Calu3 (cell line): ENCODE measurements at regions not wholly inside any gene's neighbourhood (a gene's known extent, or its start where the extent isn't known, plus 50 kb on each side); places are given as distances from the start of the nearest gene placed in this dataset.

Experiments
- BruUV-seq: library from RNA; stranded (reverse); fragments of 400-500 nt; replicated peaks from 2 replicates; lab custom pipeline; 2021; lab: Mats Ljungman, UMichigan
- CTCF ChIA-PET: fragments of 300-600 bp; sonication (Branson Sonifier 250); formaldehyde crosslinking; loops from one replicate; lab custom pipeline; 2022; ENCODE audit warnings: antibody characterized with exemption; lab: Charles Lee
- DNase-seq: peaks from one replicate; pipeline ENCODE4 v3.0.0; 2022
- H3K27ac Mint-ChIP-seq: one replicate; pipeline ENCODE4 v1.8.0; 2022; ENCODE audit warnings: mixed read lengths; ENCODE audit not compliant: unreplicated experiment
- H3K27me3 Mint-ChIP-seq: one replicate; pipeline ENCODE4 v1.8.0; 2022; ENCODE audit warnings: mixed read lengths; ENCODE audit not compliant: unreplicated experiment
- H3K36me3 Mint-ChIP-seq: one replicate; pipeline ENCODE4 v1.8.0; 2022; ENCODE audit warnings: mild to moderate bottlenecking, moderate library complexity, mixed read lengths; ENCODE audit not compliant: insufficient read depth, unreplicated experiment
- H3K4me1 Mint-ChIP-seq: one replicate; pipeline ENCODE4 v1.8.0; 2022; ENCODE audit warnings: mild to moderate bottlenecking, low read depth, mixed read lengths; ENCODE audit not compliant: unreplicated experiment
- H3K4me3 Mint-ChIP-seq: one replicate; pipeline ENCODE4 v1.8.0; 2022; ENCODE audit warnings: mild to moderate bottlenecking, low read depth, moderate library complexity, mixed read lengths; ENCODE audit not compliant: unreplicated experiment
- H3K9me3 Mint-ChIP-seq: one replicate; pipeline ENCODE4 v1.8.0; 2022; ENCODE audit warnings: low read depth, mixed read lengths; ENCODE audit not compliant: unreplicated experiment
- intact Hi-C: fragments of 100-400 bp; cut with micrococcal nuclease; formaldehyde crosslinking; loops from one replicate; pipeline ENCODE4 v1.10.0; 2022; ENCODE audit not compliant: unreplicated experiment
- TF ChIP-seq, protein P1 (sequence below): fragments of 200-600 bp; IDR thresholded peaks from one replicate; pipeline ENCODE4 v1.8.0; 2022; ENCODE audit warnings: antibody characterized with exemption; ENCODE audit not compliant: unreplicated experiment

DNA sequence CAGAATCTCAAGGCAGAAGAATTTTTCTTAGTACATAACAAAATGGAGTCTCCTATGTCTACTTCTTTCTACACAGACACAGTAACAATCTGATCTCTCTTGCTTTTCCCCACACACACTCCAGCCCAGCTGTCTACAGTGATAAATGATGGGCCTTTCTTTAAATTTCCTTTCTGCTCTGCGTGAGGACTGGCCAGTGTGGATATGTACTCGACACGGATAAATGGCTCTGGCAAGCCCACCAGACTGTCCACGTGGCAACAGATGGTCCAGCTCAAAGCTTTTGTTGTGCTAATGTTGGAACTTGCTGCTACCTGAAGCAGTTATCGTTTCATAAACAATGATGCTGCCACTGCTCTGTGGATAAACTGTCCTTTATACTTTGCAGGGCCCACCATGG, 410.7 kb downstream of the TMEM114 start:
- Mint-ChIP-seq H3K4me1 (no peaks in the 10 kb centered on the region), H3K27me3 (no peaks in the 10 kb centered on the region), H3K9me3 (peaks cover under 1% of the 10 kb centered on the region), H3K4me3 (no peak overlapping the region), H3K36me3 (no peaks in the 10 kb centered on the region), H3K27ac (no peak overlapping the region)
- TF ChIP-seq, protein P1, sequence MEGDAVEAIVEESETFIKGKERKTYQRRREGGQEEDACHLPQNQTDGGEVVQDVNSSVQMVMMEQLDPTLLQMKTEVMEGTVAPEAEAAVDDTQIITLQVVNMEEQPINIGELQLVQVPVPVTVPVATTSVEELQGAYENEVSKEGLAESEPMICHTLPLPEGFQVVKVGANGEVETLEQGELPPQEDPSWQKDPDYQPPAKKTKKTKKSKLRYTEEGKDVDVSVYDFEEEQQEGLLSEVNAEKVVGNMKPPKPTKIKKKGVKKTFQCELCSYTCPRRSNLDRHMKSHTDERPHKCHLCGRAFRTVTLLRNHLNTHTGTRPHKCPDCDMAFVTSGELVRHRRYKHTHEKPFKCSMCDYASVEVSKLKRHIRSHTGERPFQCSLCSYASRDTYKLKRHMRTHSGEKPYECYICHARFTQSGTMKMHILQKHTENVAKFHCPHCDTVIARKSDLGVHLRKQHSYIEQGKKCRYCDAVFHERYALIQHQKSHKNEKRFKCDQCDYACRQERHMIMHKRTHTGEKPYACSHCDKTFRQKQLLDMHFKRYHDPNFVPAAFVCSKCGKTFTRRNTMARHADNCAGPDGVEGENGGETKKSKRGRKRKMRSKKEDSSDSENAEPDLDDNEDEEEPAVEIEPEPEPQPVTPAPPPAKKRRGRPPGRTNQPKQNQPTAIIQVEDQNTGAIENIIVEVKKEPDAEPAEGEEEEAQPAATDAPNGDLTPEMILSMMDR: no peak
- intact Hi-C loops: loop anchor here (5.0 kb wide), 1 partner anchor 1497 kb away; no protein-coding TSS in a partner anchor
- CTCF ChIA-PET: no interaction called here
- BruUV-seq: no TSS peak
- DNase-seq: no peak

DNA sequence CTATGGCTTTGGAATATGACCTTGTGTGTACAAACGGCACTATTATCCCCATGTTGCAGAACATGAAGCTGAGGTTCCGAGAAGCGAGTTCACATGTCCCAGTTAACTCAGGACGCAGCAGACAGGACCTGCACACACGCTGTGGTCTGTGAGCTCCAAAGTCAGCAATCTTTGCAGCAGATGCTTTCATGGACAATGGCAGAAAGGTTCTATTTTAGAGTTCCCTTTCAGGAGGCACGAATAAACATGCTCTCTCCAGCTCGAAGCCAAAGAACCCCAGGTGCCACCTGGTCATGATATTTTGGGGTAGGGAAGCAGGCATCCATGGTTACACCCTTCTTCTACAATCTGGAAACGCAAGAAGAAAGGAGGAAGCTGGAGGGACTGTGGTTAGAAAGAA, 412.0 kb downstream of the TMEM114 start:
- TF ChIP-seq, protein P1: no peak
- DNase-seq: no peak
- H3K4me1 Mint-ChIP-seq: no peaks in the 10 kb centered on the region
- intact Hi-C loops: loop anchor here (5.0 kb wide), 1 partner anchor 1496 kb away; no protein-coding TSS in a partner anchor
- CTCF ChIA-PET: no interaction called here
- H3K27me3 Mint-ChIP-seq: no peaks in the 10 kb centered on the region
- no peak overlapping the region for H3K4me3 Mint-ChIP-seq
- no peak overlapping the region for H3K27ac Mint-ChIP-seq
- peaks cover 2% of the 10 kb centered on the region for H3K9me3 Mint-ChIP-seq
- H3K36me3 Mint-ChIP-seq: no peaks in the 10 kb centered on the region
- no TSS peak for BruUV-seq

DNA sequence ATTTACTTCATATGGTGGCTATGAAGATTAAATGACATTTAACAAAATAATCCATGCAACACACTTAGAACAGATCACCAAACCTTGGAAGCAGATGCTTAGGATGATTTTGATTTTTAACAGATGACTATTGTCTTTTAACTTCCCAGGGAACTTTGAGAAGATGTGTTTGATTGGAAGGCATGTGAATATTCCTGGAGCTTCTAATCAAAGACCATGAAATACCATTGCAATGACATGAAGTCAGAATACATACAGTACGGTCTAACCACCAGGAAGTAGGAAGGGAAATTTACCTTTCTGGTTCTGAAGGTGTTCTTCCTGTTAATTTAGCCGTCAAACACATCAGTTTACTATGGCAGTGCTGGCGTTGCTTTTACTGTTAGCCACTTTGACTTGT, 414.9 kb downstream of the TMEM114 start:
- CTCF ChIA-PET: no interaction called here
- Mint-ChIP-seq H3K27me3 (no peaks in the 10 kb centered on the region), H3K4me3 (no peak overlapping the region), H3K27ac (no peak overlapping the region), H3K4me1 (no peaks in the 10 kb centered on the region), H3K9me3 (peaks cover 10% of the 10 kb centered on the region), H3K36me3 (no peaks in the 10 kb centered on the region)
- no peak for DNase-seq
- TF ChIP-seq, protein P1: no peak
- intact Hi-C loops: loop anchor here (5.0 kb wide), 1 partner anchor 1493 kb away; no protein-coding TSS in a partner anchor
- BruUV-seq: no TSS peak

DNA sequence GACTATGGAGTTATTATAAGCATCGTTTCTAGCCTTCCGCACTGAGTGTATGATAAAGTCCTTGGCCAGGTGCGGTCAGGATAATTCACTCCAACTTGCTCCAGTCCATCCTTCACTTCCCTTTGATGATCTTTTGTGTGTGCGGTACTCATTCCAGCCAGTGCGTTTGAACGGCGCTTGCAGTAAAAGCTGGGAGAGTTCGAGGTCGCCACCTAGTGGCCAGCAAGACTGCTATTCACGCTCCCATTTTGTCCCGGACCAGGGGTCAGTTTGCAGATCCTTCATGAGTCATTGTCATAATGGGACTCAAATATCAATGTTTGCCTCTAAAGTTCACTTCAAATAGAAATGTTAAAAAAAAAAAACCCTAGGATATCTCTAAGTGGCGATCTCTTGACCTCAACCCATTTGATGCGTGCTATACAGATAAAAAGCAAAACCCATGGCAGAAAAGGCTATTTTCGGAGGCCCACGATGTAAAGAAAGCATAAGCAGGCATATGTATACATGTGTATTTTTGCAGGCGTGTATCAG, 417.1 kb downstream of the TMEM114 start:
- TF ChIP-seq, protein P1: peak; percentile 73
- Mint-ChIP-seq H3K4me3 (no peak overlapping the region), H3K9me3 (peaks cover 17% of the 10 kb centered on the region), H3K4me1 (no peaks in the 10 kb centered on the region), H3K36me3 (no peaks in the 10 kb centered on the region), H3K27ac (no peak overlapping the region), H3K27me3 (no peaks in the 10 kb centered on the region)
- DNase-seq: peak; percentile 49
- no TSS peak for BruUV-seq
- CTCF ChIA-PET: interaction anchor here (0.6 kb wide), 1 partner anchor 1185 kb away, joined by 3 read pairs; no protein-coding TSS in a partner anchor
- intact Hi-C loops: no loop called here
